HL-60 (cell line): ENCODE measurements at regions not wholly inside any gene's neighbourhood (a gene's known extent, or its start where the extent isn't known, plus 50 kb on each side); places are given as distances from the start of the nearest gene placed in this dataset.

Source experiments
- DNase-seq, 2 experiments: peaks; one replicate each; pipeline ENCODE4 v3.0.0-alpha.2; 2010 to 2020; ENCODE audit warnings: low read depth in 1 of 2, low spot score in 1 of 2
- H3K27ac ChIP-seq: fragments of 250-450 bp; sonication (Bioruptor Pico); replicated peaks from 2 replicates; pipeline ENCODE4 v1.5.1; 2020; ENCODE audit warnings: mild to moderate bottlenecking, moderate library complexity
- H3K27me3 ChIP-seq: fragments of 250-450 bp; sonication (Bioruptor Pico); 2 replicates; pipeline ENCODE4 v1.5.1; 2021; ENCODE audit warnings: mild to moderate bottlenecking, moderate library complexity; ENCODE audit not compliant: insufficient read depth, poor library complexity, severe bottlenecking
- H3K4me3 ChIP-seq: replicated peaks from 2 replicates; pipeline ENCODE4 v1.5.1; 2011; ENCODE audit warnings: mild to moderate bottlenecking, control low read depth, low read length; ENCODE audit not compliant: insufficient read depth
- CTCF ChIP-seq: IDR thresholded peaks from one replicate; pipeline ENCODE4 v1.5.1; 2011; ENCODE audit warnings: low read length, control low read depth, inconsistent platforms; ENCODE audit not compliant: insufficient read depth
- GABPA ChIP-seq: IDR thresholded peaks from 2 replicates; pipeline ENCODE4 v1.6.1; 2012; ENCODE audit warnings: low read depth
- POLR2AphosphoS5 ChIP-seq: IDR thresholded peaks from 2 replicates; pipeline ENCODE4 v1.6.1; 2012; ENCODE audit warnings: low read depth
- REST ChIP-seq: IDR thresholded peaks from 2 replicates; pipeline ENCODE4 v1.6.1; 2012; ENCODE audit warnings: low read depth; ENCODE audit not compliant: insufficient replicate concordance
- SPI1 ChIP-seq: IDR thresholded peaks from 2 replicates; pipeline ENCODE4 v1.6.1; 2012; ENCODE audit warnings: low read depth, mild to moderate bottlenecking, borderline replicate concordance

- H3K27me3 ChIP-seq = no peaks in the 10 kb centered on the region
- no peak overlapping the region for H3K4me3 ChIP-seq
- no peak overlapping the region for H3K27ac ChIP-seq
- TF ChIP-seq CTCF (no peak), GABPA (no peak), SPI1 (no peak), REST (no peak), POLR2AphosphoS5 (no peak)
- DNase-seq = no peak
Observed at GRCh38 chr2:188092734-188093133, 198.9 kb upstream of the GULP1 start.

GRCh38 chr2:188096910-188097309 is 194.8 kb upstream of the GULP1 start:
- TF ChIP-seq GABPA = no peak
- no peak for TF ChIP-seq POLR2AphosphoS5
- no peak for TF ChIP-seq REST
- no peak for TF ChIP-seq SPI1
- TF ChIP-seq CTCF = no peak
- Histone ChIP-seq H3K27ac (no peak overlapping the region), H3K27me3 (no peaks in the 10 kb centered on the region), H3K4me3 (no peak overlapping the region)
- no peak for DNase-seq

GRCh38 chr2:188102881-188103280 is 188.8 kb upstream of the GULP1 start:
- Histone ChIP-seq H3K27me3 (no peaks in the 10 kb centered on the region), H3K4me3 (no peak overlapping the region), H3K27ac (no peak overlapping the region)
- DNase-seq = no peak
- no peak for TF ChIP-seq SPI1
- no peak for TF ChIP-seq GABPA
- no peak for TF ChIP-seq CTCF
- TF ChIP-seq POLR2AphosphoS5 = no peak
- no peak for TF ChIP-seq REST
